ENCODE measurements at regions not wholly inside any gene's neighbourhood (a gene's known extent, or its start where the extent isn't known, plus 50 kb on each side); places are given as distances from the start of the nearest gene placed in this dataset.
"Not testable (repeated sequence)": the region's sequence is repeated elsewhere in the genome, so short reads cannot be mapped to it uniquely, and the experiment has no call there.

DNA sequence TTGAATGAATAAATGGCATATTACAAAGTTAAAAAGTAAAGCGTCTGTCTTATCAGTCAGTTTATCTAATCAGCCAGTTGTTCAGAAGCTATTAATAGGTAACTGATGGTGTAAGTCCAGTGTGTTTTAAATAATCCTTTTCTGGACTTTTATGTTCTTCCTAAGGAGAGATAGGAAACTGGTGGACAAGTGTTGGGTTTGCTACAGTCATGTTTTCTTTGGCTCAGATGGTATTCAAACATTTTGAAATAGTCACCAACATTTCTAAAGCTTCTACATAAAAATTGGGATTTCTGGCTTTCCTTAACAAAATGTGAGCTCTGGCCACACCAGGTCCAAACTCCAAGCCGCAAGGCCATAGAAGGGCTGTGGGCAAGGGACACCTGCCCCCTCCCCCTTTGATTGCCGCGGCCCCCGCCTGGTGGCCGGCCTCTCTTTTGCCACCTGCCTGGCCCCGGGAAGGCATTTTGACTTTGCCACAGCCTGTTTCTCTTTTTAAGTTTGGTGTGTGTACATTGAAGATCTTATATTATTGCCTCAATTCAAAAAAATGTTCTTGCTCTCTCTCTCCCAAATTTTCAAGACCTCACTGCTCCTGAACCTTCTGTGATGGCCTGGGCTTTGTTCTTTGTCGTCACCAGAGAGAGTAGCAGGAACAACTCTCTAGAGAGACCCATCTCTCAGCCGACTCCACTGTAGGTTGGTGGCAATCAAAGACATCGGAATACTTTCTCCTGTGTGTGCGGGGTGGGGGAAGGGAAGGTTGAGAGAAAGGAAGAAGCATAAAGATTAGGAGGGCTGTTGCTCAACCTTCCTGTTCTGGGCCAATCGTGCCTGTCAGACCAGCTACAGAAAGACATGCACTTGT is 84.0 kb upstream of the ZNF217 start:
- TF ChIP-seq, protein P1, sequence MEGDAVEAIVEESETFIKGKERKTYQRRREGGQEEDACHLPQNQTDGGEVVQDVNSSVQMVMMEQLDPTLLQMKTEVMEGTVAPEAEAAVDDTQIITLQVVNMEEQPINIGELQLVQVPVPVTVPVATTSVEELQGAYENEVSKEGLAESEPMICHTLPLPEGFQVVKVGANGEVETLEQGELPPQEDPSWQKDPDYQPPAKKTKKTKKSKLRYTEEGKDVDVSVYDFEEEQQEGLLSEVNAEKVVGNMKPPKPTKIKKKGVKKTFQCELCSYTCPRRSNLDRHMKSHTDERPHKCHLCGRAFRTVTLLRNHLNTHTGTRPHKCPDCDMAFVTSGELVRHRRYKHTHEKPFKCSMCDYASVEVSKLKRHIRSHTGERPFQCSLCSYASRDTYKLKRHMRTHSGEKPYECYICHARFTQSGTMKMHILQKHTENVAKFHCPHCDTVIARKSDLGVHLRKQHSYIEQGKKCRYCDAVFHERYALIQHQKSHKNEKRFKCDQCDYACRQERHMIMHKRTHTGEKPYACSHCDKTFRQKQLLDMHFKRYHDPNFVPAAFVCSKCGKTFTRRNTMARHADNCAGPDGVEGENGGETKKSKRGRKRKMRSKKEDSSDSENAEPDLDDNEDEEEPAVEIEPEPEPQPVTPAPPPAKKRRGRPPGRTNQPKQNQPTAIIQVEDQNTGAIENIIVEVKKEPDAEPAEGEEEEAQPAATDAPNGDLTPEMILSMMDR (IDR thresholded peaks at IDR 0.05): no peak
- Histone ChIP-seq H3K4me3 (peak overlapping the region; percentile 43), H3K27ac (peak overlapping the region in 1 of 2 donors; percentile 45)
- DNase-seq (ENCODE audit: low spot score): no peak

DNA sequence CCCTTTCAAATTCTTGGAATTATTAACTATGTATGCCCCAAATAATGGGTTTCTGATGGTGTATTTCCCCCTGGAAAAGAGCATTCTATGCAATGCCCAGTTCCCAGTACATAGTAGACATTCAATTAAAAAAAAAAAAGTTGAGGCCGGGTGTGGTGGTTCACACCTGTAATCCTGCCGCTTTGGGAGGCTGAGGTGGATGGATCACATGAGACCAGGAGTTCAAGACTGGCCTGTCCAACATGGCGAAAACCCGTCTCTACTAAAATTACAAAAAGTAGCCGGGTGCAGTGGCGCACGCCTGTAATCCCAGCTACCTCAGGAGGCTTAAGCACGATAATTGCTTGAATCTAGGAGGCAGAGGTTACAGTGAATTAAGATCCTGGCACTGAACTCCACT is 83.3 kb upstream of the ZNF217 start:
- TF ChIP-seq, protein P1 (IDR thresholded peaks at IDR 0.05): no peak
- no peak overlapping the region for H3K4me3 ChIP-seq
- DNase-seq (ENCODE audit: low spot score): no peak
- H3K27ac ChIP-seq: no peak overlapping the region

DNA sequence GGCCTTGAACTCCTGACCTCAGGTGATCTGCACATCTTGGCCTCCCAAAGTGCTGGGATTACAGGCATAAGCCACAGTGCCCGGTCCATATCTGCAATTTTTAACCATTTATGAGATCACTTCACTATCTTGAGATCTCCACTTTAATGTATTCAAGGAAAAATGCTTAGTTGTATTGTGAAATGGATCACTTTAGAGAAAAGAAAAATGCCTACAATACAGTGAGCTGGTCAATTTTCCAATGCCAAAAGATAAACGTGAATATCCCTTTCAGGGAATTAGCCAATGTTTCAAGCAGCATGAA is 82.8 kb upstream of the ZNF217 start:
- Histone ChIP-seq H3K4me3 (no peak overlapping the region), H3K27ac (no peak overlapping the region)
- DNase-seq (ENCODE audit: low spot score): no peak
- TF ChIP-seq, protein P1 (IDR thresholded peaks at IDR 0.05): no peak

DNA sequence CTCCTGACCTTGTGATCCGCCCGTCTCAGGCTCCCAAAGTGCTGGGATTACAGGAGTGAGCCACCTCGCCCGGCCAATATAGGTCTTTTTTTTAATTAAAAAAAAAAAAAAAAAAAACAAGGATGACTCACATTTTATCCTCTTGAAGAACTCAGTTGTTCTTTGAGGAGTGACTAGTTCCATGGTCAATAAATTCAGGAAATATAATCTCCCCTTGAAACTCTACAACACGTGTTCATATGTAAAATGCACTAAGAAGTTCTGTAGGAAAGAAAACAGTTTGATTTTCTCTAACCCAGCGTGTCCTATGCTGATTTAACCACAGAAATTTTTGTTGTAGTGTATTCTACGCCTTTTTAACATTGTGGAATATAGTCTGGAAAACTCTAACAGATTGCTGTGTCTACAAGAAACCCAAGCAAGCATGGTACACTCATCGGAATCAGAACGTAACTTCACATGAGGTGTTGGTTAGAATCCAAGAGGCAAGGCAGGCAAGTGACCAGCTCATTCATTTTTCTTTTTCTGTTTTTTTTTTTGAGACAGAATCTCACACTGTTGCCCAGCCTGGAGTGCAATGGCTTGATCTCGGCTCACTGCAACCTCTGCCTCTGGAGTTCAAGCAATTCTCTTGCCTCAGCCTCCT is 79.0 kb upstream of the ZNF217 start:
- Histone ChIP-seq H3K27ac (no peak overlapping the region), H3K4me3 (no peak overlapping the region)
- no peak for DNase-seq (ENCODE audit: low spot score)
- TF ChIP-seq, protein P1 (IDR thresholded peaks at IDR 0.05): no peak

DNA sequence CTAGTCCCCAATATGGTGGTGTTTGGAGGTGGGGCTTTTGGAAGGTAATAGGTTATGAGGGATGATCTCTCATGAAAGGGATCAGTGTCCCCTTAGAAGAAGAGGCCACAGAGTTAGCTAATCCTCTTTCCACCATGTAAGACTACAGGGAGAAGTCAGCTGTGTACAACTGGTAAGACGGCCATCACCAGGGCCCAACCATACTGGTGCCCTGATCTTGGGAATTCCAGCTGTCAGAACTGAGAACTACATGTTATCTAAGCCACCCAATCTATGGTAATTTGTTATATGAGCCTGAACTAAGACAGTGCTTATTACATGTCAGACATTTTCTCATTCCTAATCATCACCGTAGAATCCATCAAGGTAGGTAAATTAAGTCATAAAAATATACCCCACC is 77.7 kb upstream of the ZNF217 start:
- H3K27ac ChIP-seq: no peak overlapping the region

DNA sequence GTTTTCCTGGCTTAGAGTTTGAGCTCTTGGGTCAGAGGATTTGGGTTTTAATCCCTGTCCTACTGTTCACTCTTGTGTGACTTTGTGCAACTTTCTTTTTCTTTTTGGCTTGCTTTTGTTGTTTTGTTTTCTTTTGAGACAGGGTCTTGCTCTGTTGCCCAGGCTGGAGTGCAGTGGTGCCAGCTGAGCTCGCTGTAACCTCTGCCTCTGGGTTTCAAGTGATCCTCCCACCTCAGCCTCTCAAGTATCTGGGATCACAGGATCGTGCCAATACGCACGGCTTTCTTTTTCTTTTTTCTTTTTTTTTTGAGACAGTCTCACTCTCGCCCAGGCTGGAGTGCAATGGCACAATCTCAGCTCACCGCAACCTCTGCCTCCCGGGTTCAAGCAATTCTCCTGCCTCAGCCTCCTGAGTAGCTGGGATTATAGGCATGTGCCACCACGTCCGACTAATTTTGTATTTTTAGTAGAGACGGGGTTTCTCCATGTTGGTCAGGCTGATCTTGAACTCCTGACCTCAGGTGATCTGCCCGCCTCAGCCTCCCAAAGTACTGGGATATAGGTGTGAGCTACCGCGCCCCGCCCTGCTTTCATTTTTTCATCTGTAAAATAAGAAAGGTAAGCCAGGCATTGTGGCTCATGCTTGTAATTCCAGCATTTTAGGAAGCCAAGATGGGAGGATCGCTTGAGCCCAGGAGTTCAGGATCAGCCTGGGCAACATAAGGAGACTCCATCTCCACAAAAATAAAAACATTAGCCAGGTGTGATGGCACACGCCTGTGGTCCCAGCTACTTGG is 76.1 kb upstream of the ZNF217 start:
- not testable (repeated sequence) for H3K27ac ChIP-seq; DNase-seq (ENCODE audit: low spot score)

More for the DNA sequence above, 77.7 kb upstream of the ZNF217 start:
- no peak overlapping the region for H3K4me3 ChIP-seq
- no peak for DNase-seq (ENCODE audit: low spot score)
- TF ChIP-seq, protein P1 (IDR thresholded peaks at IDR 0.05): no peak

DNA sequence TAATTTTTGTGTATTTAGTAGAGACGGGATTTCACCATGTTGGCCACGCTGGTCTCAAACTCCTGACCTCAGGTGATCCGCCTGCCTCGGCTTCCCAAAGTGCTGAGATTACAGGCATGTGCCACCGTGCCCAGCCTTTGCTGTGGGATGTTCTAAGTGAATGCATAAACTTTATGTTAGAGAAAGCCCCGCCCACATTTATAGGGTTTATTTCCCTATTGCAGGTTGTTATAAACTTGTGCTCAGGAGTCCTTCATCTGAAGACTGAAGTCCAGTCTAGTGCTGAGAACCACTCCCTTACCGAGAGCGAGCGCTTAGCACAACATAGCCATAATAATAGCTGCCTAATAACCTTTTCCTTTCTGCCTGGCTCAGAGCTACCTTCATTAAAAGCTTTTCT is 75.4 kb upstream of the ZNF217 start:
- Histone ChIP-seq H3K4me3 (no peak overlapping the region), H3K27ac (no peak overlapping the region)
- DNase-seq (ENCODE audit: low spot score): no peak
- TF ChIP-seq, protein P1 (IDR thresholded peaks at IDR 0.05): no peak

More for the DNA sequence above, 76.1 kb upstream of the ZNF217 start:
- H3K4me3 ChIP-seq: not testable (repeated sequence)

Data from coronary artery (tissue), 2 donors.